Nephron progenitor cell (in vitro differentiated cells): ENCODE measurements at regions not wholly inside any gene's neighbourhood (a gene's known extent, or its start where the extent isn't known, plus 50 kb on each side); places are given as distances from the start of the nearest gene placed in this dataset.

Source experiments
- DNase-seq: peaks from one replicate; pipeline ENCODE4 v3.0.0; 2021
- H3K27ac Mint-ChIP-seq: 2 replicates; pipeline ENCODE4 v1.8.0; 2021; ENCODE audit warnings: mild to moderate bottlenecking, moderate library complexity, mixed read lengths
- H3K27me3 Mint-ChIP-seq: 2 replicates; pipeline ENCODE4 v1.8.0; 2021; ENCODE audit warnings: mild to moderate bottlenecking, low read depth, mixed read lengths; ENCODE audit not compliant: poor library complexity
- H3K36me3 Mint-ChIP-seq: 2 replicates; pipeline ENCODE4 v1.8.0; 2021; ENCODE audit warnings: low read depth, mixed read lengths
- H3K4me1 Mint-ChIP-seq: 2 replicates; pipeline ENCODE4 v1.8.0; 2021; ENCODE audit warnings: mixed read lengths
- H3K4me3 Mint-ChIP-seq: 2 replicates; pipeline ENCODE4 v1.8.0; 2021; ENCODE audit warnings: mild to moderate bottlenecking, moderate library complexity, mixed read lengths
- H3K9me3 Mint-ChIP-seq: 2 replicates; pipeline ENCODE4 v1.8.0; 2021; ENCODE audit warnings: mild to moderate bottlenecking, moderate library complexity, mixed read lengths
- CTCF ChIP-seq: fragments of 200-600 bp; sonication (generic); IDR thresholded peaks from 2 replicates; pipeline ENCODE4 v1.5.0; 2021; ENCODE audit warnings: antibody characterized with exemption

- no peak overlapping the region for H3K4me3 Mint-ChIP-seq
- H3K36me3 Mint-ChIP-seq: no peaks in the 10 kb centered on the region
- no peak for TF ChIP-seq CTCF
- no peaks in the 10 kb centered on the region for H3K9me3 Mint-ChIP-seq
- H3K27ac Mint-ChIP-seq: no peak overlapping the region
- DNase-seq: no peak
- peaks cover 24% of the 10 kb centered on the region for H3K4me1 Mint-ChIP-seq
- H3K27me3 Mint-ChIP-seq: peaks cover 3% of the 10 kb centered on the region
These were observed 471.2 kb downstream of the ATP23 start for GRCh38 chr12:58412461-58413060.

- no peaks in the 10 kb centered on the region for H3K36me3 Mint-ChIP-seq
- no peak for DNase-seq
- TF ChIP-seq CTCF: no peak
- no peak overlapping the region for H3K27ac Mint-ChIP-seq
- H3K4me1 Mint-ChIP-seq: peaks cover 24% of the 10 kb centered on the region
- H3K27me3 Mint-ChIP-seq: peaks cover 3% of the 10 kb centered on the region
- no peaks in the 10 kb centered on the region for H3K9me3 Mint-ChIP-seq
- H3K4me3 Mint-ChIP-seq: no peak overlapping the region
These were observed 472.4 kb downstream of the ATP23 start for GRCh38 chr12:58413794-58414193.

- H3K9me3 Mint-ChIP-seq: no peaks in the 10 kb centered on the region
- peaks cover 24% of the 10 kb centered on the region for H3K4me1 Mint-ChIP-seq
- H3K27ac Mint-ChIP-seq: no peak overlapping the region
- no peak overlapping the region for H3K4me3 Mint-ChIP-seq
- no peaks in the 10 kb centered on the region for H3K27me3 Mint-ChIP-seq
- no peaks in the 10 kb centered on the region for H3K36me3 Mint-ChIP-seq
- no peak for DNase-seq
- no peak for TF ChIP-seq CTCF
These were observed 473.1 kb downstream of the ATP23 start for GRCh38 chr12:58414398-58414871.

GRCh38 chr12:58415716-58416115, 474.3 kb downstream of the ATP23 start:
- no peak for TF ChIP-seq CTCF
- DNase-seq: no peak
- no peaks in the 10 kb centered on the region for H3K9me3 Mint-ChIP-seq
- no peaks in the 10 kb centered on the region for H3K36me3 Mint-ChIP-seq
- no peak overlapping the region for H3K27ac Mint-ChIP-seq
- no peaks in the 10 kb centered on the region for H3K27me3 Mint-ChIP-seq
- H3K4me1 Mint-ChIP-seq: peaks cover 24% of the 10 kb centered on the region
- H3K4me3 Mint-ChIP-seq: no peak overlapping the region

- Mint-ChIP-seq H3K4me1 (peaks cover 24% of the 10 kb centered on the region), H3K27me3 (no peaks in the 10 kb centered on the region), H3K4me3 (no peak overlapping the region), H3K27ac (no peak overlapping the region), H3K36me3 (no peaks in the 10 kb centered on the region), H3K9me3 (peaks cover 3% of the 10 kb centered on the region)
- no peak for DNase-seq
- TF ChIP-seq CTCF: no peak
These were observed 474.9 kb downstream of the ATP23 start for GRCh38 chr12:58416236-58416635.

- H3K27me3 Mint-ChIP-seq: peaks cover 4% of the 10 kb centered on the region
- H3K36me3 Mint-ChIP-seq: no peaks in the 10 kb centered on the region
- no peak overlapping the region for H3K4me3 Mint-ChIP-seq
- H3K9me3 Mint-ChIP-seq: peaks cover 9% of the 10 kb centered on the region
- no peak for TF ChIP-seq CTCF
- peaks cover 12% of the 10 kb centered on the region for H3K4me1 Mint-ChIP-seq
- H3K27ac Mint-ChIP-seq: no peak overlapping the region
- DNase-seq: no peak
These were observed 477.9 kb downstream of the ATP23 start for GRCh38 chr12:58419196-58419760.
